ENCODE measurements at regions not wholly inside any gene's neighbourhood (a gene's known extent, or its start where the extent isn't known, plus 50 kb on each side); places are given as distances from the start of the nearest gene placed in this dataset.

DNA sequence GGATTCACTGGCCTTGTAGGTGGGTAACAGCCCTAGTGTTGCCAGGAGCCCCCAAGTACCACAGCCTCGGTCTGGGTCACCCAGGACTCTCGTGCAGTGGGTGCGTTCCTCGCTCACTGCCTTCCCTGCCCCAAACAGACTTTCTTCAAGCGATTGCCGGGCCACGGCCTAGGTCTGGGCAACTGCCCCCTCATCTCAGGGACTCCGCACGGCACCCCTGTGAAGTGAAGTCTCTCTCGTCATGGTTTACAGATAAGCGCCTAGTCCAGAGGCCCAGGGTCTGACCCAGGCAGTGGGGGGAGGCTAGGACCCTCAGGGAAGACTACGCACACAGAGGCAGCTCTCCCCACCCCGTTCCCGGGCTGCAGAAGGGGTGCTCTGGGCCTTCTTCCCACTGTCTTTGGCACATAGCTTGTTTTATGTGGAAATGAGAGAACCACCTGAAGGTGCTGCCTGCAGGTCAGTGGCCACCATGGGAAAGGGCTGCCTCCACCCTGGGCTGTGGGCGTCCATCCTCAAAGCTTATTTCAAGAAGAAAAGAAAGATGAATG is 220.8 kb downstream of the ERMARD start:
- TF ChIP-seq EZH2phosphoT487 (IDR thresholded peaks at IDR 0.05; ENCODE audit: insufficient read depth, low read depth) (no peak), EZH2 (IDR thresholded peaks at IDR 0.05; ENCODE audit: insufficient read depth, poor library complexity, severe bottlenecking) (no peak)
